HEK293 (cell line): ENCODE measurements at regions not wholly inside any gene's neighbourhood (a gene's known extent, or its start where the extent isn't known, plus 50 kb on each side); places are given as distances from the start of the nearest gene placed in this dataset.

ENCODE experiments used
- CTCF ChIA-PET: fragments of 350-600 bp; formaldehyde crosslinking; extraction: SDS; loops from one replicate; lab custom pipeline; 2021; ENCODE audit warnings: antibody characterized with exemption; lab: Yijun Ruan, JAX
- POLR2A ChIA-PET: fragments of 300-600 bp; formaldehyde crosslinking; extraction: SDS; loops from one replicate; lab custom pipeline; 2020; ENCODE audit warnings: antibody characterized with exemption, inconsistent platforms; lab: Yijun Ruan, JAX
- H3K27ac ChIP-seq: fragments of 200-500 bp; sonication (Bioruptor generic); 2 replicates; pipeline ENCODE4 v1.5.1; 2014; ENCODE audit warnings: low read depth, low read length, control low read depth, inconsistent platforms; ENCODE audit errors: extremely low read depth
- H3K36me3 ChIP-seq, 2 experiments: fragments of 200-500 bp in 1 of 2; sonication (Bioruptor generic) in 1 of 2; 1 replicate in 1 of 2; 2 replicates in 1 of 2; pipeline ENCODE4 v1.5.1; 2014 to 2017; ENCODE audit warnings: inconsistent platforms in 2 of 2, low read length in 2 of 2; ENCODE audit not compliant: control insufficient read depth in 2 of 2, insufficient read depth in 1 of 2
- H3K4me1 ChIP-seq: fragments of 200-500 bp; sonication (Bioruptor generic); 2 replicates; pipeline ENCODE4 v1.5.1; 2014; ENCODE audit warnings: mild to moderate bottlenecking, low read length, inconsistent platforms; ENCODE audit not compliant: control insufficient read depth, insufficient read depth
- H3K4me3 ChIP-seq: 2 replicates; pipeline ENCODE4 v1.5.1; 2011; ENCODE audit warnings: low read depth, mild to moderate bottlenecking, control low read depth, low read length, moderate library complexity
- H3K9me3 ChIP-seq: fragments of 200-500 bp; sonication (Bioruptor generic); 2 replicates; pipeline ENCODE4 v1.5.1; 2014; ENCODE audit warnings: low read depth, low read length, inconsistent platforms; ENCODE audit not compliant: control insufficient read depth, insufficient read depth
- GLI4 ChIP-seq: fragments of 450-650 bp; formaldehyde crosslinking; IDR thresholded peaks from 2 replicates; pipeline ENCODE4 v1.5.1; 2016; ENCODE audit warnings: missing biosample characterization, missing genetic modification characterization
- KLF10 ChIP-seq: fragments of 450-650 bp; IDR thresholded peaks from 2 replicates; pipeline ENCODE4 v1.5.1; 2018; ENCODE audit warnings: missing biosample characterization, mild to moderate bottlenecking, missing genetic modification characterization
- KLF8 ChIP-seq: fragments of 450-650 bp; formaldehyde crosslinking; IDR thresholded peaks from 2 replicates; pipeline ENCODE4 v1.5.1; 2016; ENCODE audit warnings: missing biosample characterization, missing genetic modification characterization
- PRDM1 ChIP-seq: fragments of 450-650 bp; formaldehyde crosslinking; IDR thresholded peaks from 2 replicates; pipeline ENCODE4; 2016; ENCODE audit warnings: missing biosample characterization, missing genetic modification characterization
- ZBTB7A ChIP-seq: fragments of 450-650 bp; formaldehyde crosslinking; IDR thresholded peaks from 2 replicates; pipeline ENCODE4 v1.5.1; 2016; ENCODE audit warnings: low read depth, missing biosample characterization, missing genetic modification characterization
- ZNF155 ChIP-seq: fragments of 450-650 bp; formaldehyde crosslinking; IDR thresholded peaks from 2 replicates; pipeline ENCODE4 v1.5.1; 2016; ENCODE audit warnings: missing biosample characterization, missing genetic modification characterization
- ZNF16 ChIP-seq: fragments of 450-650 bp; formaldehyde crosslinking; IDR thresholded peaks from 2 replicates; pipeline ENCODE4 v1.5.1; 2016; ENCODE audit warnings: low read depth, missing biosample characterization, missing genetic modification characterization
- ZNF239 ChIP-seq: fragments of 450-650 bp; formaldehyde crosslinking; IDR thresholded peaks from 2 replicates; pipeline ENCODE4 v1.5.1; 2016; ENCODE audit warnings: missing biosample characterization, missing genetic modification characterization
- ZNF292 ChIP-seq: fragments of 450-650 bp; formaldehyde crosslinking; IDR thresholded peaks from 2 replicates; pipeline ENCODE4 v1.5.1; 2016; ENCODE audit warnings: low read depth, missing biosample characterization, missing genetic modification characterization, borderline replicate concordance
- ZNF624 ChIP-seq: fragments of 450-650 bp; formaldehyde crosslinking; IDR thresholded peaks from 2 replicates; pipeline ENCODE4 v1.5.1; 2017; ENCODE audit warnings: missing biosample characterization, missing genetic modification characterization
- ZNF654 ChIP-seq: fragments of 450-650 bp; formaldehyde crosslinking; IDR thresholded peaks from 2 replicates; pipeline ENCODE4 v1.5.1; 2016; ENCODE audit warnings: low read depth, missing biosample characterization, missing genetic modification characterization
- ZNF658 ChIP-seq: fragments of 450-650 bp; formaldehyde crosslinking; IDR thresholded peaks from 2 replicates; pipeline ENCODE4; 2016; ENCODE audit warnings: missing biosample characterization, missing genetic modification characterization
- ZNF664 ChIP-seq: fragments of 450-650 bp; formaldehyde crosslinking; IDR thresholded peaks from 2 replicates; pipeline ENCODE4 v1.5.1; 2016; ENCODE audit warnings: missing biosample characterization, missing genetic modification characterization
- ZNF777 ChIP-seq: fragments of 450-650 bp; formaldehyde crosslinking; IDR thresholded peaks from 2 replicates; pipeline ENCODE4 v1.5.1; 2017; ENCODE audit warnings: missing biosample characterization, missing genetic modification characterization, borderline replicate concordance
- TF ChIP-seq, protein P1 (sequence below): fragments of 450-650 bp; formaldehyde crosslinking; IDR thresholded peaks from 2 replicates; pipeline ENCODE4 v1.5.1; 2016; ENCODE audit warnings: missing biosample characterization, missing genetic modification characterization
- TF ChIP-seq, protein P2 (sequence below): fragments of 450-650 bp; formaldehyde crosslinking; IDR thresholded peaks from 2 replicates; pipeline ENCODE4 v1.5.1; 2016; ENCODE audit warnings: missing biosample characterization, missing genetic modification characterization, borderline replicate concordance
- TF ChIP-seq, protein P3 (sequence below): fragments of 450-650 bp; formaldehyde crosslinking; IDR thresholded peaks from 2 replicates; pipeline ENCODE4 v1.5.1; 2016; ENCODE audit warnings: missing biosample characterization, missing genetic modification characterization, borderline replicate concordance
- TF ChIP-seq, protein P4 (sequence below): fragments of 450-650 bp; formaldehyde crosslinking; IDR thresholded peaks from 2 replicates; pipeline ENCODE4 v1.5.1; 2016; ENCODE audit warnings: missing biosample characterization, missing genetic modification characterization, low read depth
- TF ChIP-seq, protein P5 (sequence below): fragments of 450-650 bp; formaldehyde crosslinking; IDR thresholded peaks from 2 replicates; pipeline ENCODE4 v1.5.1; 2016; ENCODE audit warnings: missing biosample characterization, missing genetic modification characterization
- TF ChIP-seq, protein P6 (sequence below): fragments of 450-650 bp; formaldehyde crosslinking; IDR thresholded peaks from 2 replicates; pipeline ENCODE4 v1.5.1; 2016; ENCODE audit warnings: missing biosample characterization, missing genetic modification characterization, low read depth
- TF ChIP-seq, protein P7 (sequence below): fragments of 450-650 bp; formaldehyde crosslinking; IDR thresholded peaks from 2 replicates; pipeline ENCODE4 v1.5.1; 2017; ENCODE audit warnings: missing biosample characterization, missing genetic modification characterization

DNA sequence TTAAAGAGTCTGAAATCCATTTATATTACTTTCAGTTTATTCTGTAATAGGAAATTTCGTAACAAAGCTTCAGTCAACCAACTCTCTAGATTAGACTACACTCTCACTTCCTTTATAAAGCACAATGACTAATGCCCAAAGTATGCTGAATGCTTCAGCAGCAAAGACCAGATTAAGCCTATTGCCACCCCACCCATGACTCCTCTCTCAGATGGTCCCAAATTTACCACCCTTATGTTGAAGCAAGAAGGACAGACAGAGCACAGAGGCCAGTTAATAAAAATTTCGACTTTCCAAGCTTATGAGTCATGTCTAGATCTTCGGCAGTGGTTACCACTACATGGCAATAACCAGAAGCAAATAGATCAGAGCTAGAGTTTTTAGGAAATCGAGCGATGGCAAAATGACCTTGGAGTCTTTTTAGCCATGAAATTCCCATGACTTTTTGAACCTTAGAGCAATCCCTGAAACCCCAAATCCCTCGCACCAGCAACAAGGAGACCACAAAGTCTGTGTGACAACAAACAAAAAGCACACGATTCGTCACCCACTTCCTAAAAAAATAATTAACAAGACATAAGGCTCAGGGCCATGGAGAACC lies 287.8 kb upstream of the RASA1 start (continued):
- TF ChIP-seq, protein P1, sequence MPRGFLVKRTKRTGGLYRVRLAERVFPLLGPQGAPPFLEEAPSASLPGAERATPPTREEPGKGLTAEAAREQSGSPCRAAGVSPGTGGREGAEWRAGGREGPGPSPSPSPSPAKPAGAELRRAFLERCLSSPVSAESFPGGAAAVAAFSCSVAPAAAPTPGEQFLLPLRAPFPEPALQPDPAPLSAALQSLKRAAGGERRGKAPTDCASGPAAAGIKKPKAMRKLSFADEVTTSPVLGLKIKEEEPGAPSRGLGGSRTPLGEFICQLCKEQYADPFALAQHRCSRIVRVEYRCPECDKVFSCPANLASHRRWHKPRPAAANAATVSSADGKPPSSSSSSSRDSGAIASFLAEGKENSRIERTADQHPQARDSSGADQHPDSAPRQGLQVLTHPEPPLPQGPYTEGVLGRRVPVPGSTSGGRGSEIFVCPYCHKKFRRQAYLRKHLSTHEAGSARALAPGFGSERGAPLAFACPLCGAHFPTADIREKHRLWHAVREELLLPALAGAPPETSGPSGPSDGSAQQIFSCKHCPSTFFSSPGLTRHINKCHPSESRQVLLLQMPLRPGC (tag by site-specific recombination) = no peak
- TF ChIP-seq ZNF658 (tag by site-specific recombination) (no peak), PRDM1 (tag by site-specific recombination) (no peak), ZNF16 (tag by site-specific recombination) (no peak), ZNF664 (tag by site-specific recombination) (no peak)
- TF ChIP-seq, protein P2, sequence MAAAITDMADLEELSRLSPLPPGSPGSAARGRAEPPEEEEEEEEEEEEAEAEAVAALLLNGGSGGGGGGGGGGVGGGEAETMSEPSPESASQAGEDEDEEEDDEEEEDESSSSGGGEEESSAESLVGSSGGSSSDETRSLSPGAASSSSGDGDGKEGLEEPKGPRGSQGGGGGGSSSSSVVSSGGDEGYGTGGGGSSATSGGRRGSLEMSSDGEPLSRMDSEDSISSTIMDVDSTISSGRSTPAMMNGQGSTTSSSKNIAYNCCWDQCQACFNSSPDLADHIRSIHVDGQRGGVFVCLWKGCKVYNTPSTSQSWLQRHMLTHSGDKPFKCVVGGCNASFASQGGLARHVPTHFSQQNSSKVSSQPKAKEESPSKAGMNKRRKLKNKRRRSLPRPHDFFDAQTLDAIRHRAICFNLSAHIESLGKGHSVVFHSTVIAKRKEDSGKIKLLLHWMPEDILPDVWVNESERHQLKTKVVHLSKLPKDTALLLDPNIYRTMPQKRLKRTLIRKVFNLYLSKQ = no peak
- TF ChIP-seq, protein P3, sequence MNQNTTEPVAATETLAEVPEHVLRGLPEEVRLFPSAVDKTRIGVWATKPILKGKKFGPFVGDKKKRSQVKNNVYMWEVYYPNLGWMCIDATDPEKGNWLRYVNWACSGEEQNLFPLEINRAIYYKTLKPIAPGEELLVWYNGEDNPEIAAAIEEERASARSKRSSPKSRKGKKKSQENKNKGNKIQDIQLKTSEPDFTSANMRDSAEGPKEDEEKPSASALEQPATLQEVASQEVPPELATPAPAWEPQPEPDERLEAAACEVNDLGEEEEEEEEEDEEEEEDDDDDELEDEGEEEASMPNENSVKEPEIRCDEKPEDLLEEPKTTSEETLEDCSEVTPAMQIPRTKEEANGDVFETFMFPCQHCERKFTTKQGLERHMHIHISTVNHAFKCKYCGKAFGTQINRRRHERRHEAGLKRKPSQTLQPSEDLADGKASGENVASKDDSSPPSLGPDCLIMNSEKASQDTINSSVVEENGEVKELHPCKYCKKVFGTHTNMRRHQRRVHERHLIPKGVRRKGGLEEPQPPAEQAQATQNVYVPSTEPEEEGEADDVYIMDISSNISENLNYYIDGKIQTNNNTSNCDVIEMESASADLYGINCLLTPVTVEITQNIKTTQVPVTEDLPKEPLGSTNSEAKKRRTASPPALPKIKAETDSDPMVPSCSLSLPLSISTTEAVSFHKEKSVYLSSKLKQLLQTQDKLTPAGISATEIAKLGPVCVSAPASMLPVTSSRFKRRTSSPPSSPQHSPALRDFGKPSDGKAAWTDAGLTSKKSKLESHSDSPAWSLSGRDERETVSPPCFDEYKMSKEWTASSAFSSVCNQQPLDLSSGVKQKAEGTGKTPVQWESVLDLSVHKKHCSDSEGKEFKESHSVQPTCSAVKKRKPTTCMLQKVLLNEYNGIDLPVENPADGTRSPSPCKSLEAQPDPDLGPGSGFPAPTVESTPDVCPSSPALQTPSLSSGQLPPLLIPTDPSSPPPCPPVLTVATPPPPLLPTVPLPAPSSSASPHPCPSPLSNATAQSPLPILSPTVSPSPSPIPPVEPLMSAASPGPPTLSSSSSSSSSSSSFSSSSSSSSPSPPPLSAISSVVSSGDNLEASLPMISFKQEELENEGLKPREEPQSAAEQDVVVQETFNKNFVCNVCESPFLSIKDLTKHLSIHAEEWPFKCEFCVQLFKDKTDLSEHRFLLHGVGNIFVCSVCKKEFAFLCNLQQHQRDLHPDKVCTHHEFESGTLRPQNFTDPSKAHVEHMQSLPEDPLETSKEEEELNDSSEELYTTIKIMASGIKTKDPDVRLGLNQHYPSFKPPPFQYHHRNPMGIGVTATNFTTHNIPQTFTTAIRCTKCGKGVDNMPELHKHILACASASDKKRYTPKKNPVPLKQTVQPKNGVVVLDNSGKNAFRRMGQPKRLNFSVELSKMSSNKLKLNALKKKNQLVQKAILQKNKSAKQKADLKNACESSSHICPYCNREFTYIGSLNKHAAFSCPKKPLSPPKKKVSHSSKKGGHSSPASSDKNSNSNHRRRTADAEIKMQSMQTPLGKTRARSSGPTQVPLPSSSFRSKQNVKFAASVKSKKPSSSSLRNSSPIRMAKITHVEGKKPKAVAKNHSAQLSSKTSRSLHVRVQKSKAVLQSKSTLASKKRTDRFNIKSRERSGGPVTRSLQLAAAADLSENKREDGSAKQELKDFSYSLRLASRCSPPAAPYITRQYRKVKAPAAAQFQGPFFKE (tag by site-specific recombination) = no peak
- TF ChIP-seq, protein P4, sequence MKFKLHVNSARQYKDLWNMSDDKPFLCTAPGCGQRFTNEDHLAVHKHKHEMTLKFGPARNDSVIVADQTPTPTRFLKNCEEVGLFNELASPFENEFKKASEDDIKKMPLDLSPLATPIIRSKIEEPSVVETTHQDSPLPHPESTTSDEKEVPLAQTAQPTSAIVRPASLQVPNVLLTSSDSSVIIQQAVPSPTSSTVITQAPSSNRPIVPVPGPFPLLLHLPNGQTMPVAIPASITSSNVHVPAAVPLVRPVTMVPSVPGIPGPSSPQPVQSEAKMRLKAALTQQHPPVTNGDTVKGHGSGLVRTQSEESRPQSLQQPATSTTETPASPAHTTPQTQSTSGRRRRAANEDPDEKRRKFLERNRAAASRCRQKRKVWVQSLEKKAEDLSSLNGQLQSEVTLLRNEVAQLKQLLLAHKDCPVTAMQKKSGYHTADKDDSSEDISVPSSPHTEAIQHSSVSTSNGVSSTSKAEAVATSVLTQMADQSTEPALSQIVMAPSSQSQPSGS = no peak

DNA sequence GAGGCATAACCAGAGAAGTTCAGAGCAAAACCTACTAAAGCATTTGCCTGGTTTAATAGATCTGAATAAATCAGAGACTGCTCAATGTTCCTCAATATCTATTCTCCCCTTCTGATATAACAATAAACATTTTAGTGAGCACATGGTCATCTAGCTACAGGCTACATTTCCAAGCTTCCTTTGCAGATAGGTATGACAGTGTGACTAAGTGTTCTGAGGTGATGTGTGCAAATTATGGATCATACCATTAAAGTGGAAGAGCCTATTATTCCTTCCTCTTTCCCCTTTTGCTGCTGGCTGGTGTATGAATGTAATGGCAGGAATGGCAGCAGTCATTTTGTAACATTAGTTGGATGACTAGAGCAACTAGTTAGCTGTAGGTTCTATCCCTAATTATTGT lies 285.8 kb upstream of the RASA1 start:
- Histone ChIP-seq H3K9me3 (no peaks in the 10 kb centered on the region), H3K27ac (no peak overlapping the region), H3K4me1 (no peaks in the 10 kb centered on the region), H3K36me3 (no peaks in the 10 kb centered on the region), H3K4me3 (no peak overlapping the region)
- POLR2A ChIA-PET = no interaction called here
- TF ChIP-seq, protein P5, sequence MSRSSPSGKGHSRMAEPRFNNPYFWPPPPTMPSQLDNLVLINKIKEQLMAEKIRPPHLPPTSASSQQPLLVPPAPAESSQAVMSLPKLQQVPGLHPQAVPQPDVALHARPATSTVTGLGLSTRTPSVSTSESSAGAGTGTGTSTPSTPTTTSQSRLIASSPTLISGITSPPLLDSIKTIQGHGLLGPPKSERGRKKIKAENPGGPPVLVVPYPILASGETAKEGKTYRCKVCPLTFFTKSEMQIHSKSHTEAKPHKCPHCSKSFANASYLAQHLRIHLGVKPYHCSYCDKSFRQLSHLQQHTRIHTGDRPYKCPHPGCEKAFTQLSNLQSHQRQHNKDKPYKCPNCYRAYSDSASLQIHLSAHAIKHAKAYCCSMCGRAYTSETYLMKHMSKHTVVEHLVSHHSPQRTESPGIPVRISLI = no peak
- TF ChIP-seq ZNF239 (no peak), ZBTB7A (tag by site-specific recombination) (no peak), ZNF777 (tag by site-specific recombination) (no peak), ZNF155 (tag by site-specific recombination) (no peak), KLF10 (tag by site-specific recombination) (no peak), KLF8 (no peak), ZNF624 (tag by site-specific recombination) (no peak), ZNF654 (tag by site-specific recombination) (no peak), GLI4 (tag by site-specific recombination) (no peak), ZNF292 (tag by site-specific recombination) (no peak)
- TF ChIP-seq, protein P6, sequence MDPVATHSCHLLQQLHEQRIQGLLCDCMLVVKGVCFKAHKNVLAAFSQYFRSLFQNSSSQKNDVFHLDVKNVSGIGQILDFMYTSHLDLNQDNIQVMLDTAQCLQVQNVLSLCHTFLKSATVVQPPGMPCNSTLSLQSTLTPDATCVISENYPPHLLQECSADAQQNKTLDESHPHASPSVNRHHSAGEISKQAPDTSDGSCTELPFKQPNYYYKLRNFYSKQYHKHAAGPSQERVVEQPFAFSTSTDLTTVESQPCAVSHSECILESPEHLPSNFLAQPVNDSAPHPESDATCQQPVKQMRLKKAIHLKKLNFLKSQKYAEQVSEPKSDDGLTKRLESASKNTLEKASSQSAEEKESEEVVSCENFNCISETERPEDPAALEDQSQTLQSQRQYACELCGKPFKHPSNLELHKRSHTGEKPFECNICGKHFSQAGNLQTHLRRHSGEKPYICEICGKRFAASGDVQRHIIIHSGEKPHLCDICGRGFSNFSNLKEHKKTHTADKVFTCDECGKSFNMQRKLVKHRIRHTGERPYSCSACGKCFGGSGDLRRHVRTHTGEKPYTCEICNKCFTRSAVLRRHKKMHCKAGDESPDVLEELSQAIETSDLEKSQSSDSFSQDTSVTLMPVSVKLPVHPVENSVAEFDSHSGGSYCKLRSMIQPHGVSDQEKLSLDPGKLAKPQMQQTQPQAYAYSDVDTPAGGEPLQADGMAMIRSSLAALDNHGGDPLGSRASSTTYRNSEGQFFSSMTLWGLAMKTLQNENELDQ (tag by site-specific recombination) = no peak
- TF ChIP-seq, protein P7, sequence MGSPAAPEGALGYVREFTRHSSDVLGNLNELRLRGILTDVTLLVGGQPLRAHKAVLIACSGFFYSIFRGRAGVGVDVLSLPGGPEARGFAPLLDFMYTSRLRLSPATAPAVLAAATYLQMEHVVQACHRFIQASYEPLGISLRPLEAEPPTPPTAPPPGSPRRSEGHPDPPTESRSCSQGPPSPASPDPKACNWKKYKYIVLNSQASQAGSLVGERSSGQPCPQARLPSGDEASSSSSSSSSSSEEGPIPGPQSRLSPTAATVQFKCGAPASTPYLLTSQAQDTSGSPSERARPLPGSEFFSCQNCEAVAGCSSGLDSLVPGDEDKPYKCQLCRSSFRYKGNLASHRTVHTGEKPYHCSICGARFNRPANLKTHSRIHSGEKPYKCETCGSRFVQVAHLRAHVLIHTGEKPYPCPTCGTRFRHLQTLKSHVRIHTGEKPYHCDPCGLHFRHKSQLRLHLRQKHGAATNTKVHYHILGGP (tag by site-specific recombination) = no peak
- CTCF ChIA-PET = interaction anchor here (1.1 kb wide), 1 partner anchor 101 kb away, joined by 3 read pairs; no protein-coding TSS in a partner anchor
